ENCODE measurements at regions not wholly inside any gene's neighbourhood (a gene's known extent, or its start where the extent isn't known, plus 50 kb on each side); places are given as distances from the start of the nearest gene placed in this dataset.

- H3K27ac ChIP-seq, result peak overlapping the region; percentile 56
- TF ChIP-seq ZFX (IDR thresholded peaks at IDR 0.05; ENCODE audit: borderline replicate concordance), result no peak
- TF ChIP-seq, protein P1, sequence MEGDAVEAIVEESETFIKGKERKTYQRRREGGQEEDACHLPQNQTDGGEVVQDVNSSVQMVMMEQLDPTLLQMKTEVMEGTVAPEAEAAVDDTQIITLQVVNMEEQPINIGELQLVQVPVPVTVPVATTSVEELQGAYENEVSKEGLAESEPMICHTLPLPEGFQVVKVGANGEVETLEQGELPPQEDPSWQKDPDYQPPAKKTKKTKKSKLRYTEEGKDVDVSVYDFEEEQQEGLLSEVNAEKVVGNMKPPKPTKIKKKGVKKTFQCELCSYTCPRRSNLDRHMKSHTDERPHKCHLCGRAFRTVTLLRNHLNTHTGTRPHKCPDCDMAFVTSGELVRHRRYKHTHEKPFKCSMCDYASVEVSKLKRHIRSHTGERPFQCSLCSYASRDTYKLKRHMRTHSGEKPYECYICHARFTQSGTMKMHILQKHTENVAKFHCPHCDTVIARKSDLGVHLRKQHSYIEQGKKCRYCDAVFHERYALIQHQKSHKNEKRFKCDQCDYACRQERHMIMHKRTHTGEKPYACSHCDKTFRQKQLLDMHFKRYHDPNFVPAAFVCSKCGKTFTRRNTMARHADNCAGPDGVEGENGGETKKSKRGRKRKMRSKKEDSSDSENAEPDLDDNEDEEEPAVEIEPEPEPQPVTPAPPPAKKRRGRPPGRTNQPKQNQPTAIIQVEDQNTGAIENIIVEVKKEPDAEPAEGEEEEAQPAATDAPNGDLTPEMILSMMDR (IDR thresholded peaks at IDR 0.05), result no peak
Measured at GRCh38 chr17:77526728-77527350, 386.1 kb downstream of the SEC14L1 start.

DNA sequence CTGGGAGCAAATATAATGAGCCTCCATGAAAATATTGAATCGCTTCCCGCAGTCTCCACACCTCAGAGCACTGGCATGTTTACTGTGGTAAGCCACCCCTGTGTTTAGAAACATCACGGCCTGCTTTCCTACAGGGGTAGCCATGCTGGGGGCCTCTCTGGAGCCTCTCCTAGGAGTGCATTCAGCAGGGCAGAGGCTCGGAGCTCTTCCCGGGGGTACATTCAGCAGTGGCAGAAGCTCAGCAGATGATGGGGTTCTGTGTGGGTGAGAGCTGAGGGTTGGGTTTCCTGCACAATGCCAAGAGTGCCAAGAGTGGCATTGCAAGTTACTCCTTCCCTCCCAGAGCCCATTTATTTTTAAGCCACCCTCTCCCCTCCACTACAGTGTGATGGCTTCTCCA lies 386.6 kb downstream of the SEC14L1 start:
- peak overlapping the region; percentile 56; the same call in 1 of the 2 replicates for H3K27ac ChIP-seq
- TF ChIP-seq, protein P1 (IDR thresholded peaks at IDR 0.05), result no peak

DNA sequence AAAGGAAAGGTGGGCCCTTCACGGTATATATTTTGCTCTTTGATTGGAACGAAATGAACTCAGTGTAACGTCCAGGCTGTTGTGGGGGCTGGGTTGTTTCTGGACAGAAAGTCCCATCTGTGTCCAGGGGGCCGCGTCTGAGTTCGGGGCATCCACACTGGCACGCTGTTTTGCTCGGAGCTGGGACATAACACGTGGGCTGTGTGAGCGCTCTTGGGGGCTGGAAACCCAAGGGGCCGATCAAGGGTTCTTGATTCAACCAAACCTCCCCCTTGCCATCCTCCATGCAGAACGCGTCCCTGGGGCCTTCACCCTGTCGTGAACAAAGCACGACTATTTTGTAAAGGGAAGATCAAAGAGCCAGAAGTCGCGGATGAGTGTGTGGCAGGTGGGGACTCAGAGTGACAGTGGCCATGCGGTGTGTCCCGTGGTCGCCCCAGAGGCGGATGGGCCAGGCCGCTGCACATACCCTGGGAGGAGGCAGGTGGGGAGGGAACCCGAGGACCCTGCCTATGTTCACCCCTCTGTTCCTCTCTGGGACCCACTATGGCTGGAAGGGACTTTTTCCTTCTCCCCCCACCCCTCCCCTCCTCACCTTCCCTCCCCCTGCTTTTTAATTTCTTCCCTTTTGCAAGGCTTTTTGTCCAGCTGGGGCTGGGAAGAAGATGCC lies 387.2 kb downstream of the SEC14L1 start:
- TF ChIP-seq, protein P1 (IDR thresholded peaks at IDR 0.05), result no peak
- TF ChIP-seq ZFX (IDR thresholded peaks at IDR 0.05; ENCODE audit: borderline replicate concordance), result no peak
- no peak overlapping the region for H3K27ac ChIP-seq

DNA sequence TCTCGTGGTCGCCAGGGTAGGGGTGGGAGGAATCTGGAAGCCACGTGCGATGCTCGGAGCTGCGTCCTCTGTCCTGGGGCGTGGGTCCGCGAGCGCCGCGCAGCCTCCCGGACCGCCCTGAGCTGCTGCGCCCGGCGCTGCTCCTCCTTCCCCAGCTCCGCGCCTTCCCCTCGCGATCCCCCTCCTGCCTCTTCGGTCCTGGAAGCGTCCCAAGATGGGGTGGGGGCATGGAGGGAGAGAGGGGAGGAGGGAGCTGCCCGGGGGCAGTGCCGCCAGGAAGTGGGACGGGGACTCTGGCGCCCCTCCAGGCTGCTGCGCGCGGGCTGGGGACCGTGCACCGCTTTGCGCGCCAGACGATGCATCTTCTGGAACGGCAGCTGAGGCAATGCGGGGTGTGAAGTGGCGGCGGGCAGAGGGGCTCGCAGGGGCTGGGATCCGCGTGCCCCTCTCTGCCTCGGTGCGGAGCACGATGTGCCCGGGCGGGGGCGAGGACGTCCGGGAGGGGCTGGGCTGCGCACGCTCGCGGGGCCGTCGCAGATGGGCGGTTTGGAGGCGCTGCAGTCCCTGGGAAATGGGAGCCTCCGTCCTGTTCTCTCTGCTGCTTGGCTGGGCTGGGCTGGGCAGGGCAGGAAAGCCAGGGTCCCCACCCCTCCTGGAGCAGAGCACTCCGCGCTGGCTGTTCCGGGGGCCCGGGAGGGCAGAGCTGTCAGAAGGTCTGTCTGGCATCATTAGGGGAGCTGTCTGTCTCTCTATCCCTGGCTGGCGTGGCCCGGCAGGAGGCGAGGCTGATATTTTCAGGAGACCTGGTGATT lies 388.0 kb downstream of the SEC14L1 start:
- TF ChIP-seq, protein P1 (IDR thresholded peaks at IDR 0.05), result peak; percentile 45
- no peak for TF ChIP-seq ZFX (IDR thresholded peaks at IDR 0.05; ENCODE audit: borderline replicate concordance)
- no peak overlapping the region for H3K27ac ChIP-seq

GRCh38 chr17:77529328-77529650 lies 388.5 kb downstream of the SEC14L1 start:
- no peak overlapping the region for H3K27ac ChIP-seq

DNA sequence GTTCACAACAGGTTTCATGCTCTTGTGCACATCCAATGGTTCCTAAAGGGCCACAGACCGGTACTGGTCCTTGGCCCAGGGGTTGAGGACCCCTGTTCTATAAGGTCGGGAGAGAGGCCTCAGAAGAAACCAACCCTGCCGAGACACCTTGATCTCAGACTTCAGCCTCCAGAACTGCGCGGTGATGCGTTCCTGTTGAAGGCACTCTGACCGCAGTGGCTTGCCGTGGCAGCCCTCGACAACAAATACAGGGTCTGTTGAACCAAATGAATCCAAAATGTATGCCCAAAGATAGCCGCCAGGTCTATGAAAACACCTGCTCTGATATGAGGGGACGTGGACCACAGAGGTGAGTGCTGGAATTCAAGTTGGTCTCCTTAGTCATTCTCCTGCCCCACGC lies 389.8 kb downstream of the SEC14L1 start:
- no peak overlapping the region for H3K27ac ChIP-seq
- TF ChIP-seq, protein P1 (IDR thresholded peaks at IDR 0.05), result no peak
- TF ChIP-seq ZFX (IDR thresholded peaks at IDR 0.05; ENCODE audit: borderline replicate concordance), result no peak

More at GRCh38 chr17:77529328-77529650, 388.5 kb downstream of the SEC14L1 start:
- TF ChIP-seq ZFX (IDR thresholded peaks at IDR 0.05; ENCODE audit: borderline replicate concordance), result no peak
- TF ChIP-seq, protein P1 (IDR thresholded peaks at IDR 0.05), result no peak

DNA sequence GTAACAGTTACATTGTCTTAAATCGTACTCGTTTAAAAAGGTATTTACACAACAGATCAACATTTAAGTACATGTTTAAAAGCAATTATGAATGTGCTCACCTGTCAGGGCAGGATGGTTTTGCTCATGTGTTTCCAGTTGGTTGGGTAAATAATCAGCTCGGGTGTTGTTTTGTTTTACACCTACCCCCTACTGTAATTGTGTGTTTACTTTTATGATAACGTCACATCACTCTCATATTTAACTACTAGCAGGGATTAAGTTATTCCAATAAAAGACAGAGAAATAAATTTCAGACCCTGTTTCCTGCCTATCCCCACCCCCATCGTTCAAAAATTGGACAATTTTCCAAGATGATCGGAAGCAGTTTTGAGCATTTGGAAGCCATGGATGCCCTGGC lies 390.2 kb downstream of the SEC14L1 start:
- TF ChIP-seq, protein P1 (IDR thresholded peaks at IDR 0.05), result no peak
- TF ChIP-seq ZFX (IDR thresholded peaks at IDR 0.05; ENCODE audit: borderline replicate concordance), result no peak
- H3K27ac ChIP-seq, result no peak overlapping the region

Data from 22Rv1 (cell line).